ENCODE measurements at regions not wholly inside any gene's neighbourhood (a gene's known extent, or its start where the extent isn't known, plus 50 kb on each side); places are given as distances from the start of the nearest gene placed in this dataset.

- ATAC-seq (no peak), DNase-seq (no peak)
- Histone ChIP-seq H3K9me3 (no peaks in the 10 kb centered on the region), H3K27me3 (no peaks in the 10 kb centered on the region), H3K4me1 (no peaks in the 10 kb centered on the region), H3K27ac (no peak overlapping the region), H3K36me3 (no peaks in the 10 kb centered on the region), H3K4me3 (no peak overlapping the region)
- intact Hi-C loops (cut with DNase I): no loop called here
- 82 to 83% methylated on average over 7 of the region's 7 CpGs for WGBS, 2 donors
- TF ChIP-seq CTCF (IDR thresholded peaks at IDR 0.05): no peak
Measured at GRCh38 chr2:104164721-104165252, 689.1 kb upstream of the POU3F3 start.

GRCh38 chr2:104177179-104177578 lies 676.7 kb upstream of the POU3F3 start:
- intact Hi-C loops (cut with DNase I): no loop called here
- ATAC-seq (no peak), DNase-seq (no peak)
- H3K4me1 ChIP-seq: no peaks in the 10 kb centered on the region
- no peaks in the 10 kb centered on the region for H3K36me3 ChIP-seq
- peaks cover 0 to 46% (median 11%) of the 10 kb centered on the region in 11 donors for H3K9me3 ChIP-seq
- no peaks in the 10 kb centered on the region for H3K27me3 ChIP-seq
- TF ChIP-seq CTCF (IDR thresholded peaks at IDR 0.05): no peak
- 76 to 95% methylated on average over 1 of the region's 1 CpG for WGBS, 2 donors
- no peak overlapping the region for H3K27ac ChIP-seq
- H3K4me3 ChIP-seq: no peak overlapping the region

- Histone ChIP-seq H3K9me3 (peaks cover 0 to 58% (median 11%) of the 10 kb centered on the region in 11 donors), H3K36me3 (no peaks in the 10 kb centered on the region), H3K27ac (no peak overlapping the region), H3K4me1 (no peaks in the 10 kb centered on the region), H3K4me3 (no peak overlapping the region), H3K27me3 (no peaks in the 10 kb centered on the region)
- no peak for TF ChIP-seq CTCF (IDR thresholded peaks at IDR 0.05)
- intact Hi-C loops (cut with DNase I): no loop called here
- DNase-seq (no peak), ATAC-seq (no peak)
- WGBS, 2 donors: 92 to 97% methylated on average over 1 of the region's 1 CpG
Measured at GRCh38 chr2:104179644-104180043, 674.3 kb upstream of the POU3F3 start.

- TF ChIP-seq CTCF (IDR thresholded peaks at IDR 0.05): no peak
- Histone ChIP-seq H3K27ac (no peak overlapping the region), H3K27me3 (no peaks in the 10 kb centered on the region), H3K4me3 (no peak overlapping the region), H3K4me1 (no peaks in the 10 kb centered on the region), H3K36me3 (no peaks in the 10 kb centered on the region), H3K9me3 (no peaks in the 10 kb centered on the region)
- ATAC-seq (no peak), DNase-seq (no peak)
- intact Hi-C loops (cut with DNase I): no loop called here
- 81 to 85% methylated on average over 2 of the region's 2 CpGs for WGBS, 2 donors
Measured at GRCh38 chr2:104200533-104201168, 653.3 kb upstream of the POU3F3 start.

Measured in heart right ventricle (tissue), 16 donors.